ENCODE measurements at regions not wholly inside any gene's neighbourhood (a gene's known extent, or its start where the extent isn't known, plus 50 kb on each side); places are given as distances from the start of the nearest gene placed in this dataset.

DNA sequence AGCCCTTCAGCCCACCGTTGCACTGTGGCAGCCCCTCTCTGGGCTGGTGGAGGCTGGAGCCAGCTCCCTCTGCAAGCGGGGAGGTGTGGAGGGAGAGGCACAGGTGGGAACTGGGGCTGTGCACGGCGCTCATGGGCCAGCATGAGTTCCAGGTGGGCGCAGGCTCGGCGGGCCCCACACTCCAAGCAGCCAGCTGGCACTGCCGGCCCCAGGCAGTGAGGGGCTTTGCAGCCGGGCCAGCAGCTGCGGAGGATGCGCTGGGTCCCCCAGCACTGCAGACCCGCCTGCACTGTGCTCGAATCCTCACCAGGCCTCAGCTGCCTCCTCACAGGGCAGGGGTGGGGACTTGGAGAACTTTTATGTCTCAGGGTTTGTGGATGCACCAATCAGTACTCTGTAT, 1354.8 kb upstream of the IGFBP7 start:
- TF ChIP-seq, protein P1, sequence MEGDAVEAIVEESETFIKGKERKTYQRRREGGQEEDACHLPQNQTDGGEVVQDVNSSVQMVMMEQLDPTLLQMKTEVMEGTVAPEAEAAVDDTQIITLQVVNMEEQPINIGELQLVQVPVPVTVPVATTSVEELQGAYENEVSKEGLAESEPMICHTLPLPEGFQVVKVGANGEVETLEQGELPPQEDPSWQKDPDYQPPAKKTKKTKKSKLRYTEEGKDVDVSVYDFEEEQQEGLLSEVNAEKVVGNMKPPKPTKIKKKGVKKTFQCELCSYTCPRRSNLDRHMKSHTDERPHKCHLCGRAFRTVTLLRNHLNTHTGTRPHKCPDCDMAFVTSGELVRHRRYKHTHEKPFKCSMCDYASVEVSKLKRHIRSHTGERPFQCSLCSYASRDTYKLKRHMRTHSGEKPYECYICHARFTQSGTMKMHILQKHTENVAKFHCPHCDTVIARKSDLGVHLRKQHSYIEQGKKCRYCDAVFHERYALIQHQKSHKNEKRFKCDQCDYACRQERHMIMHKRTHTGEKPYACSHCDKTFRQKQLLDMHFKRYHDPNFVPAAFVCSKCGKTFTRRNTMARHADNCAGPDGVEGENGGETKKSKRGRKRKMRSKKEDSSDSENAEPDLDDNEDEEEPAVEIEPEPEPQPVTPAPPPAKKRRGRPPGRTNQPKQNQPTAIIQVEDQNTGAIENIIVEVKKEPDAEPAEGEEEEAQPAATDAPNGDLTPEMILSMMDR (conservative IDR thresholded peaks at IDR 0.05; ENCODE audit: low read depth, low read length): no peak
- no peak for DNase-seq (ENCODE audit: low read depth)
- H3K4me3 ChIP-seq (ENCODE audit: low read depth, low read length): no peak overlapping the region

DNA sequence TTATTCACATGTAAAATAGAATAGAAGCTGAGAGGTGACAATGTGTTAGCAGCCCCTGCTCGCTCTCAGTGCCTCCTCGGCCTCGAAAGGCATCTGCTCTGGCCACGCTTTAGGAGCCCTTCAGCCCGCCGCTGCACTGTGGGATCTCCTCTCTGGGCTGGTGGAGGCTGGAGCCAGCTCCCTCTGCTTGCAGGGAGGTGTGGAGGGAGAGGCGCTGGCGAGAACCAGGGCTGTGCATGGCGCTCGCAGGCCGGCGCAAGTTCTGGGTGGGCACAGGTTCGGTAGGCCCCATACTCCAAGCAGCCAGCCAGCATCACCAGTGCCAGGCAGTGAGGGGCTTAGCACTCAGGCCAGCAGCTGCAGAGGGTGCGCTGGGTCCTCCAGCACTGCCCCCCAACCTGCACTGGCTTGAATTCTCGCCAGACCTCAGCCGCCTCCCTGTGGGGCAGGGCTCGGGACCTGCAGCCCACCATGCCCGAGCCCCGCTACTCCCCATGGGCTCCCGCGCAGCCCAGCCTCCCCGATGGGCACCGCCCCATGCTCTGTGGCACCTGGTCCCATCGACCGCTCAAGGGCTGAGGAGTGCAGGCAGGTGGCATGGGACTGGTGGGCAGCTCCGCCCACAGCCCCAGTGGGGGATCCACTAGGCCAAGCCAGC, 1346.7 kb upstream of the IGFBP7 start:
- TF ChIP-seq, protein P1 (conservative IDR thresholded peaks at IDR 0.05; ENCODE audit: low read depth, low read length): no peak
- no peak overlapping the region for H3K4me3 ChIP-seq (ENCODE audit: low read depth, low read length)
- DNase-seq (ENCODE audit: low read depth): no peak

DNA sequence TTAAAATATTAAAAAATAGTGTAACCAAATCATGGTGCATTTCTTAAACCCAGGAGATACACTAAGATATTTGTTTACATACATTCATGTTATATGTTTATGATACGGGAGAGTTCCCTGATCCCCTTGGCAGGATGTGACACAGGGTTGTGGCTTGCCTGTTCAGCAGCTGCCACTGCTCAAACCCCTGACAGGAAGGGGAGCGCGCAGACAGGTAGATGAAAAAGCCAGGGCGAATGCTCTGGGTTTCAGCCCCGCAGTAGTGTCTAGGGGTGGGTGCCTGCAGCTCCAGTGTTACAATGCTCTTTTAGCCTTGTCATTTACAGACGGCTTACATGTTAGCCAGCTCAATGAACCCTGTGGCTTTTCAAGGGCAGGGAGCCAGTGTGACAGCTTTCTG, 1343.8 kb upstream of the IGFBP7 start:
- TF ChIP-seq, protein P1 (conservative IDR thresholded peaks at IDR 0.05; ENCODE audit: low read depth, low read length): no peak

DNA sequence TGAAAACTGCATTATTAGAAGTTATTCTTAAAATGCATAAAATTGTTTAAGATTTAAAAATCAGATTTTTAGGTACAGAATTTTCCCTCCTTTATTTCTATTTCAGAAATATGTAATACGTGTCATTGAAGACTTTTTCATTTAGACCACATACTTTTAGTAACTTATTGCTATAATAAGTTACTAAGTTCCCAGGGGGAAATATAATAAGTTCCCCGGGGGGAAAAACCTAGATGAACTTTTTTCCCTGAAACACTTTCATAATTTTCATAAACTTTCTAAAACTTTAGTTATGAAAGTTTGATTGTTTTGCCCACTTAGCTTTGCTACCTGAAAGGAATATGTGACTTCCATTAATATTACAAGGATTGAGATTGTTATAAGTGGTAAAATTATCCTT, 1341.5 kb upstream of the IGFBP7 start:
- no peak for DNase-seq (ENCODE audit: low read depth)
- TF ChIP-seq, protein P1 (conservative IDR thresholded peaks at IDR 0.05; ENCODE audit: low read depth, low read length): no peak

More for the DNA sequence above, 1343.8 kb upstream of the IGFBP7 start:
- H3K4me3 ChIP-seq (ENCODE audit: low read depth, low read length): no peak overlapping the region
- no peak for DNase-seq (ENCODE audit: low read depth)

DNA sequence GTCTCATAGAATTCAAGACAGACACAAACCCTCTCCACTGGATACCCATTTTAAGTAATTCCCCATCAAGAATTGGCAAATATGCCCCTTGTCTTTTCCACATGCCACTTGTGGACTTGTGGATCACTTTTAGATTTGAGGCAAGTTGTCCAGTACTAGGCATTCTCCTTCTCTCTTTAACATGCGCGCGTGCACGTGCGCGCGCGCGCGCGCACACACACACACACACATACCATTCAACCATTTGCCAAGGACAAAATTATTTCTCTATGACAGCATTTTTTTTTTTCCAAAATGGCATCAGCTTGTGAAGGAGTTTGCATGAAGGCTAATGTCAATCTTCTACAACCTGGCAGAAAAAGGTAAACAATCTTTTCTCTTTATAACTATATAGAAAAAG, 1325.7 kb upstream of the IGFBP7 start:
- DNase-seq (ENCODE audit: low read depth): no peak
- TF ChIP-seq, protein P1 (conservative IDR thresholded peaks at IDR 0.05; ENCODE audit: low read depth, low read length): no peak
- no peak overlapping the region for H3K4me3 ChIP-seq (ENCODE audit: low read depth, low read length)

More for the DNA sequence above, 1341.5 kb upstream of the IGFBP7 start:
- H3K4me3 ChIP-seq (ENCODE audit: low read depth, low read length): no peak overlapping the region

DNA sequence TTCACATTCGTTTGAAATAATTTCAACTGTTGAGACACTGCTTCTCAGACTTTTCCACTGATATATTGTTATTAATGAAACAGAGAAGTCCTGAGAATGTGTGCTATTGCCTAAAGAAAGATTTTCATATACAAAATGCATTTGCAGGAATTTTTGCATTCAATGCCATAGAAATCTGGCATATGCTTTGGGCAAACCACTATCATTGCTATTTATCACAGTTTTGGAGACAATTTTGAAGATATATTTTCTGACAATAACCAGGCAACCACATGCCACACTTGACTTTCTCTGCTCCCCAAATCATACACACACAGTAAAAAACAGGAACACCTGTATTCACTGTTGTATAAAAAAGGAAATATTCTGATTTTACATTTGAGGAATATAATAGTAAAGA, 1303.7 kb upstream of the IGFBP7 start:
- H3K4me3 ChIP-seq (ENCODE audit: low read depth, low read length): no peak overlapping the region
- DNase-seq (ENCODE audit: low read depth): no peak
- TF ChIP-seq, protein P1 (conservative IDR thresholded peaks at IDR 0.05; ENCODE audit: low read depth, low read length): no peak

DNA sequence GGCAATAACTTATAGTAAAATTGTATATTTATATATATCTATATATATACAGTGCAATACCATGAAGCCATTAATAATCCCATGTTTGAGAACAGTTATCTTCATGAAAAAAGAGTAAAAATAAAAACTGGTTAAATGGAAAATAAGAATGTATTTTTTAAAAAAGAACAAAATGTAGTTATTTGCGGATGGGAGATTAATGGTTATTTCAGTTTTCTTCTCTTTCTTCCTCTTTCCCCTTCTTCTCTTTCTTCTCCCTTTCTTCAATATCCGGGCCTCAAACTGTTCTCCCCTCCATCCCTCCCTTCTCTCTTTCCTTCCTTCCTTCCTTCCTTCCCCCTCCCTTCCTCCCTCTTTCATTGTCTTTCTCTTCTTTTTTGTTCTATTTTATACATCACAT, 1301.7 kb upstream of the IGFBP7 start:
- H3K4me3 ChIP-seq (ENCODE audit: low read depth, low read length): no peak overlapping the region
- DNase-seq (ENCODE audit: low read depth): no peak
- TF ChIP-seq, protein P1 (conservative IDR thresholded peaks at IDR 0.05; ENCODE audit: low read depth, low read length): no peak
